Astrocyte (in vitro differentiated cells and primary cell): ENCODE measurements at regions not wholly inside any gene's neighbourhood (a gene's known extent, or its start where the extent isn't known, plus 50 kb on each side); places are given as distances from the start of the nearest gene placed in this dataset.

Experiments
- DNase-seq: peaks from one replicate; pipeline ENCODE4 v3.0.0-alpha.2; 2010; ENCODE audit warnings: low read depth
- FAIRE-seq: peaks from 2 replicates; lab custom pipeline; 2011; peaks lifted over from hg19 to GRCh38; lab: Jason Lieb, UNC
- H2AFZ ChIP-seq: 2 replicates; pipeline ENCODE4 v1.6.0; 2012; ENCODE audit warnings: low read depth, low read length, inconsistent platforms
- H3K27ac ChIP-seq: 2 replicates; pipeline ENCODE4 v1.5.1; 2011; ENCODE audit warnings: low read depth, low read length, inconsistent platforms
- H3K27me3 ChIP-seq: 2 replicates; pipeline ENCODE4 v1.6.0; 2011; ENCODE audit warnings: low read length, inconsistent platforms; ENCODE audit not compliant: insufficient read depth
- H3K36me3 ChIP-seq: 2 replicates; pipeline ENCODE4 v1.5.1; 2011; ENCODE audit warnings: low read length, inconsistent platforms; ENCODE audit not compliant: insufficient read depth
- H3K4me1 ChIP-seq: 2 replicates; pipeline ENCODE4 v1.5.1; 2011; ENCODE audit warnings: low read length, inconsistent platforms; ENCODE audit not compliant: insufficient read depth
- H3K4me2 ChIP-seq: 2 replicates; pipeline ENCODE4 v1.6.0; 2012; ENCODE audit warnings: low read length, inconsistent platforms
- H3K4me3 ChIP-seq: 2 replicates; pipeline ENCODE4 v1.5.1; 2011; ENCODE audit warnings: low read depth, mild to moderate bottlenecking, low read length, inconsistent platforms; ENCODE audit not compliant: insufficient read depth
- H3K79me2 ChIP-seq: 2 replicates; pipeline ENCODE4 v1.6.0; 2012; ENCODE audit warnings: mild to moderate bottlenecking, low read length, inconsistent platforms; ENCODE audit not compliant: insufficient read depth
- H3K9ac ChIP-seq: 2 replicates; pipeline ENCODE4 v1.6.0; 2012; ENCODE audit warnings: mild to moderate bottlenecking, low read length, inconsistent platforms
- H3K9me3 ChIP-seq: 2 replicates; pipeline ENCODE4 v1.5.1; 2012; ENCODE audit warnings: low read depth, mild to moderate bottlenecking, low read length, inconsistent platforms; ENCODE audit not compliant: insufficient read depth
- H4K20me1 ChIP-seq: 2 replicates; pipeline ENCODE4 v1.6.0; 2012; ENCODE audit warnings: low read length, inconsistent platforms; ENCODE audit not compliant: insufficient read depth
- H3K27ac Mint-ChIP-seq: one replicate; pipeline ENCODE4 v1.8.0; 2021; ENCODE audit warnings: mild to moderate bottlenecking, mixed read lengths; ENCODE audit not compliant: unreplicated experiment
- H3K27me3 Mint-ChIP-seq: one replicate; pipeline ENCODE4 v1.8.0; 2021; ENCODE audit warnings: low read depth, mixed read lengths; ENCODE audit not compliant: unreplicated experiment
- H3K36me3 Mint-ChIP-seq: one replicate; pipeline ENCODE4 v1.8.0; 2021; ENCODE audit warnings: low read depth, mixed read lengths; ENCODE audit not compliant: unreplicated experiment
- H3K4me1 Mint-ChIP-seq: one replicate; pipeline ENCODE4 v1.8.0; 2021; ENCODE audit warnings: low read depth, mixed read lengths; ENCODE audit not compliant: unreplicated experiment
- H3K4me3 Mint-ChIP-seq: one replicate; pipeline ENCODE4 v1.8.0; 2021; ENCODE audit warnings: mild to moderate bottlenecking, moderate library complexity, mixed read lengths; ENCODE audit not compliant: unreplicated experiment
- H3K9me3 Mint-ChIP-seq: one replicate; pipeline ENCODE4 v1.8.0; 2021; ENCODE audit warnings: mild to moderate bottlenecking, mixed read lengths; ENCODE audit not compliant: unreplicated experiment
- EZH2 ChIP-seq: IDR thresholded peaks from 2 replicates; pipeline ENCODE4 v1.6.1; 2012; ENCODE audit warnings: mild to moderate bottlenecking, low read length, inconsistent platforms; ENCODE audit not compliant: insufficient read depth
- TF ChIP-seq, protein P1 (sequence below): IDR thresholded peaks from 2 replicates; pipeline ENCODE4 v1.5.1; 2011; ENCODE audit warnings: low read depth, mild to moderate bottlenecking, inconsistent platforms, low read length, moderate library complexity; ENCODE audit not compliant: insufficient read depth

DNA sequence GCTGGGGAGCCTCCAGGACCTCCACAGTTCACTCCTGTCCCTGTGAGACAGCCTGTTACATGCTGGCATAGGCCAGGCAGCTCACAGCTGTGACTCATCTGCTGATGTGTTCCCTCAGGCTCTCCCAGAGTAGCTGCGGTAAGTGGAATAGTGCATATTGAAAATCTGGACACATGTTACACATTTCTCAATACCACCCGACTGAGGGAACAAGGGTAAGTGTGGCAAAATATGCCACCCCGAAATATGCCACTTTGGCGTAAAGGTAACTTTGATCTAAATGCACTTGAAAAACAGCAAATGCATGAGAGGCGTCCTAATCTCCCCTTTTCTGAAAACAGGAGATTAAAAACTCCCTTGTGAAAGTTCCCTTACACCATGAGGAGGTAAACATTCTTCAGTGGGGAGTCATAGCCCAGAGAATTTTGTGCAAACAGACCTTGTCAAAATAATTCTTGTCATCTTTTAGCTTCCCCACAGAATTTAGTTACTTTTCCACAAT is 557.9 kb downstream of the CCDC85A start:
- Histone ChIP-seq H3K79me2 (no peaks in the 10 kb centered on the region), H3K36me3 (no peaks in the 10 kb centered on the region), H3K4me3 (peak overlapping the region; percentile 45), H3K27ac (peak overlapping the region; percentile 91), H3K27me3 (no peaks in the 10 kb centered on the region), H4K20me1 (no peaks in the 10 kb centered on the region), H3K4me2 (peak overlapping the region; percentile 82), H3K4me1 (peaks cover 25% of the 10 kb centered on the region), H2AFZ (peak overlapping the region; percentile 36), H3K9ac (peak overlapping the region; percentile 72), H3K9me3 (no peaks in the 10 kb centered on the region)
- H3K4me3 Mint-ChIP-seq, result no peak overlapping the region
- TF ChIP-seq, protein P1, sequence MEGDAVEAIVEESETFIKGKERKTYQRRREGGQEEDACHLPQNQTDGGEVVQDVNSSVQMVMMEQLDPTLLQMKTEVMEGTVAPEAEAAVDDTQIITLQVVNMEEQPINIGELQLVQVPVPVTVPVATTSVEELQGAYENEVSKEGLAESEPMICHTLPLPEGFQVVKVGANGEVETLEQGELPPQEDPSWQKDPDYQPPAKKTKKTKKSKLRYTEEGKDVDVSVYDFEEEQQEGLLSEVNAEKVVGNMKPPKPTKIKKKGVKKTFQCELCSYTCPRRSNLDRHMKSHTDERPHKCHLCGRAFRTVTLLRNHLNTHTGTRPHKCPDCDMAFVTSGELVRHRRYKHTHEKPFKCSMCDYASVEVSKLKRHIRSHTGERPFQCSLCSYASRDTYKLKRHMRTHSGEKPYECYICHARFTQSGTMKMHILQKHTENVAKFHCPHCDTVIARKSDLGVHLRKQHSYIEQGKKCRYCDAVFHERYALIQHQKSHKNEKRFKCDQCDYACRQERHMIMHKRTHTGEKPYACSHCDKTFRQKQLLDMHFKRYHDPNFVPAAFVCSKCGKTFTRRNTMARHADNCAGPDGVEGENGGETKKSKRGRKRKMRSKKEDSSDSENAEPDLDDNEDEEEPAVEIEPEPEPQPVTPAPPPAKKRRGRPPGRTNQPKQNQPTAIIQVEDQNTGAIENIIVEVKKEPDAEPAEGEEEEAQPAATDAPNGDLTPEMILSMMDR, result no peak
- TF ChIP-seq EZH2, result no peak
- DNase-seq (peak; percentile 97), FAIRE-seq (peak; percentile 84)
- H3K36me3 Mint-ChIP-seq, result no peaks in the 10 kb centered on the region
- H3K9me3 Mint-ChIP-seq, result no peaks in the 10 kb centered on the region
- H3K4me1 Mint-ChIP-seq, result peaks cover 35% of the 10 kb centered on the region
- H3K27me3 Mint-ChIP-seq, result no peaks in the 10 kb centered on the region
- peak overlapping the region; percentile 98 for H3K27ac Mint-ChIP-seq

DNA sequence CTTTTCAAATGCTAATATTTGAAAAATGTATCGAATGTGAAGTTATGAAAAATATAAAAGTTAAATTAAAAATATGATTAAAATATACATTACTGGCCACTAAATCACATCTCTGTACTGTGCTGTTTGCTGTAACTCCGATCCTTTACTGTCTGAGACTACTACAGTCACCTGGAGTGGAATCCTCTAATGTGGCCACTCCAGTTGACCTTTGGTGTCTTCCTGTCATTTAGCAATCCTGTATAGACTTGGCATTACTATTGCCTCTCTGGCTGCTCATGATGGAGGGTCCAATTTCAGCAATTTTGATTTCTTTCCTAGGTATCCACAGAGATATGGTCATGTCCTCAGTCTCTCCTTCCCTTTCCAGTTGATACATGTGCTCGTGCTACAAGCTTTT is 560.0 kb downstream of the CCDC85A start:
- peaks cover 25% of the 10 kb centered on the region for H3K4me1 ChIP-seq
- H3K9ac ChIP-seq, result no peak overlapping the region
- Mint-ChIP-seq H3K9me3 (no peaks in the 10 kb centered on the region), H3K27ac (peak overlapping the region; percentile 43), H3K4me1 (peaks cover 35% of the 10 kb centered on the region), H3K27me3 (no peaks in the 10 kb centered on the region), H3K4me3 (no peak overlapping the region), H3K36me3 (no peaks in the 10 kb centered on the region)
- DNase-seq (no peak), FAIRE-seq (no peak)
- H3K79me2 ChIP-seq, result no peaks in the 10 kb centered on the region
- no peak overlapping the region for H2AFZ ChIP-seq
- H3K36me3 ChIP-seq, result no peaks in the 10 kb centered on the region
- no peaks in the 10 kb centered on the region for H4K20me1 ChIP-seq
- H3K27ac ChIP-seq, result no peak overlapping the region
- H3K9me3 ChIP-seq, result no peaks in the 10 kb centered on the region
- TF ChIP-seq, protein P1, result no peak
- TF ChIP-seq EZH2, result no peak
- H3K27me3 ChIP-seq, result no peaks in the 10 kb centered on the region
- no peak overlapping the region for H3K4me2 ChIP-seq
- no peak overlapping the region for H3K4me3 ChIP-seq

DNA sequence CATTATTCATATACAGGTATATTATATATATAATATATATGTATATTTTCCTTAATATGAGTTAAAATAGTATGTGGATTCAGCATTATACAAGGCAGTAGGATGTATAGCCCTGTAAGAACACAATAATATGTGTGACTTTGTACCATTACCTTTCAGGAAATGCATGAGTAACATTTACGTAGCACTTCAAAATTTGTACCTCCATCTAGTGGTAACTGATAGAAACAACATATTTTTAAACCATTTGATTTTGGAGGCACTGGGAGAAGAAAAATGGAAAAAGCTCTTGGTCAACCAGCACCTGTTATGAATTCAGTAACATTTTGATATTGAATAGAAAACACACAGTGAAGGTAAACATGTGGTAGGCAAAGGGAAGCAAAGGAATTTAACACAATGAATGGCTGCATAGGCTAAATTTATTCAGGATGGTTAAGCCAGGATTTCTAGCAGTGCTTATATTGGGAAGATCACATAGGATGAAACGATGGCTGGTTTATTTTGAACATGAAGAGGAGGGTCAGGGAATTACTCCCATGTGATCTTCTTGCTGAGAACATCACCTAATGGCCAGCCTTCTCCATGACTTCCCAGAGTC is 565.5 kb downstream of the CCDC85A start:
- peaks cover under 1% of the 10 kb centered on the region for H3K4me1 Mint-ChIP-seq
- H3K4me3 ChIP-seq, result no peak overlapping the region
- H3K4me2 ChIP-seq, result no peak overlapping the region
- H3K27ac ChIP-seq, result no peak overlapping the region
- no peak overlapping the region for H2AFZ ChIP-seq
- H3K27me3 ChIP-seq, result no peaks in the 10 kb centered on the region
- no peaks in the 10 kb centered on the region for H3K4me1 ChIP-seq
- H3K36me3 Mint-ChIP-seq, result no peaks in the 10 kb centered on the region
- no peaks in the 10 kb centered on the region for H4K20me1 ChIP-seq
- H3K36me3 ChIP-seq, result no peaks in the 10 kb centered on the region
- H3K9me3 ChIP-seq, result no peaks in the 10 kb centered on the region
- FAIRE-seq (no peak), DNase-seq (peak; percentile 34)
- H3K27ac Mint-ChIP-seq, result no peak overlapping the region
- no peaks in the 10 kb centered on the region for H3K79me2 ChIP-seq
- no peaks in the 10 kb centered on the region for H3K9me3 Mint-ChIP-seq
- no peak overlapping the region for H3K9ac ChIP-seq
- H3K27me3 Mint-ChIP-seq, result no peaks in the 10 kb centered on the region
- TF ChIP-seq, protein P1, result peak; percentile 51
- no peak for TF ChIP-seq EZH2
- H3K4me3 Mint-ChIP-seq, result no peak overlapping the region
